CD14-positive monocyte (primary cell): ENCODE measurements at regions not wholly inside any gene's neighbourhood (a gene's known extent, or its start where the extent isn't known, plus 50 kb on each side); places are given as distances from the start of the nearest gene placed in this dataset.

Source experiments
- DNase-seq, 3 donors: peaks; one replicate each; pipeline ENCODE4 v3.0.0-alpha.2; 2011 to 2022
- H2AFZ ChIP-seq: 2 replicates; pipeline ENCODE4 v1.6.0; 2012; ENCODE audit warnings: mild to moderate bottlenecking, low read depth, low read length, inconsistent platforms; ENCODE audit not compliant: insufficient read depth, poor library complexity, severe bottlenecking
- H3K27ac ChIP-seq, 2 donors: 1 replicate in 1 of 2; 2 replicates in 1 of 2; pipeline ENCODE4 v1.5.1; 2012 to 2013; ENCODE audit warnings: low read length in 2 of 2, control low read depth in 1 of 2, inconsistent platforms in 1 of 2, low read depth in 1 of 2, mild to moderate bottlenecking in 1 of 2
- H3K27me3 ChIP-seq, 2 donors: one replicate each; pipeline versions ENCODE4 v1.6.0 to v1.6.1; 2011 to 2013; ENCODE audit warnings: low read length in 2 of 2; ENCODE audit not compliant: control insufficient read depth in 2 of 2, insufficient read depth in 2 of 2
- H3K36me3 ChIP-seq, 2 donors: replicated peaks in 1 of 2; 1 replicate in 1 of 2; 2 replicates in 1 of 2; pipeline versions ENCODE4 v1.5.1 to v1.6.1; 2012 to 2013; ENCODE audit warnings: low read length in 2 of 2, control low read depth in 1 of 2, inconsistent platforms in 1 of 2, mild to moderate bottlenecking in 1 of 2; ENCODE audit not compliant: insufficient read depth in 2 of 2, control insufficient read depth in 1 of 2
- H3K4me1 ChIP-seq, 2 donors: 1 replicate in 1 of 2; 2 replicates in 1 of 2; pipeline versions ENCODE4 v1.5.1 to v1.6.1; 2012 to 2013; ENCODE audit warnings: low read length in 2 of 2, control low read depth in 1 of 2, inconsistent platforms in 1 of 2, mild to moderate bottlenecking in 1 of 2, moderate library complexity in 1 of 2; ENCODE audit not compliant: insufficient read depth in 2 of 2, control insufficient read depth in 1 of 2
- H3K4me2 ChIP-seq: replicated peaks from 2 replicates; pipeline ENCODE3; 2012; ENCODE audit warnings: low read length, moderate library complexity, mild to moderate bottlenecking; ENCODE audit not compliant: poor library complexity, severe bottlenecking; ENCODE audit errors: extremely low read depth
- H3K4me3 ChIP-seq, 3 experiments: fragments of 200-600 bp in 1 of 3; sonication (generic) in 1 of 3; replicated peaks in 1 of 3; 1 replicate in 2 of 3; 2 replicates in 1 of 3; pipeline ENCODE4 v1.5.1; 2011 to 2013; ENCODE audit warnings: low read length in 3 of 3, mild to moderate bottlenecking in 3 of 3, control low read depth in 2 of 3, low read depth in 2 of 3, inconsistent platforms in 1 of 3, moderate library complexity in 1 of 3
- H3K79me2 ChIP-seq: 2 replicates; pipeline ENCODE4 v1.6.0; 2012; ENCODE audit warnings: mild to moderate bottlenecking, control low read depth, inconsistent platforms, low read length, moderate library complexity; ENCODE audit not compliant: insufficient read depth
- H3K9ac ChIP-seq: 2 replicates; pipeline ENCODE4 v1.6.0; 2017; ENCODE audit warnings: low read length, mild to moderate bottlenecking; ENCODE audit not compliant: insufficient read depth, poor library complexity, severe bottlenecking
- H3K9me3 ChIP-seq, 2 donors: replicated peaks in 1 of 2; 1 replicate in 1 of 2; 2 replicates in 1 of 2; pipeline versions ENCODE4 v1.5.1 to v1.6.1; 2012 to 2013; ENCODE audit warnings: low read length in 2 of 2, control low read depth in 1 of 2; ENCODE audit not compliant: control insufficient read depth in 1 of 2, insufficient read depth in 1 of 2
- H4K20me1 ChIP-seq: 2 replicates; pipeline ENCODE4 v1.6.0; 2012; ENCODE audit warnings: mild to moderate bottlenecking, low read length, control low read depth, moderate library complexity; ENCODE audit not compliant: insufficient read depth
- H3K27ac Mint-ChIP-seq, 7 donors: one replicate each; pipeline ENCODE4 v1.8.0; 2020; ENCODE audit warnings: mild to moderate bottlenecking in 7 of 7, mixed read lengths in 7 of 7, moderate library complexity in 6 of 7, inconsistent platforms in 2 of 7
- H3K27me3 Mint-ChIP-seq, 3 donors: one replicate each; pipeline ENCODE4 v1.8.0; 2021 to 2022; ENCODE audit warnings: low read depth in 3 of 3, mild to moderate bottlenecking in 3 of 3, mixed read lengths in 3 of 3, moderate library complexity in 3 of 3, inconsistent platforms in 1 of 3
- H3K36me3 Mint-ChIP-seq, 2 donors: one replicate each; pipeline ENCODE4 v1.8.0; 2020; ENCODE audit warnings: mixed read lengths in 2 of 2, inconsistent platforms in 1 of 2, mild to moderate bottlenecking in 1 of 2
- H3K4me1 Mint-ChIP-seq: one replicate; pipeline ENCODE4 v1.8.0; 2020; ENCODE audit warnings: mild to moderate bottlenecking, mixed read lengths
- H3K4me3 Mint-ChIP-seq, 2 donors: one replicate each; pipeline ENCODE4 v1.8.0; 2020; ENCODE audit warnings: mild to moderate bottlenecking in 2 of 2, mixed read lengths in 2 of 2, moderate library complexity in 1 of 2
- H3K9me3 Mint-ChIP-seq, 7 donors: one replicate each; pipeline ENCODE4 v1.8.0; 2020 to 2022; ENCODE audit warnings: mixed read lengths in 7 of 7, mild to moderate bottlenecking in 6 of 7, moderate library complexity in 6 of 7, inconsistent platforms in 2 of 7
- CTCF ChIP-seq: fragments of 200-600 bp; IDR thresholded peaks from one replicate; pipeline ENCODE4 v1.8.0; 2022; ENCODE audit warnings: antibody characterized with exemption, mild to moderate bottlenecking
- WGBS: methylation state at CpG from one replicate; pipeline ENCODE4 v1.1.5; 2013; ENCODE audit warnings: missing lambda C conversion rate; ENCODE audit not compliant: insufficient coverage; 5-methylcytosine and 5-hydroxymethylcytosine counted together
- intact Hi-C, 2 donors: fragments of 100-400 bp; cut with micrococcal nuclease; formaldehyde crosslinking; loops; one replicate each; pipeline versions ENCODE4 v1.15.0 to v1.15.1; 2023

GRCh38 chrX:138771047-138771446 is 59.5 kb upstream of the FGF13 start:
- no CpG with 5 or more reads among the region's 2 CpGs for WGBS
- no peaks in the 10 kb centered on the region for H3K36me3 ChIP-seq
- Mint-ChIP-seq H3K27ac (no peak overlapping the region), H3K4me1 (peaks cover 1% of the 10 kb centered on the region), H3K36me3 (no peaks in the 10 kb centered on the region), H3K27me3 (no peaks in the 10 kb centered on the region), H3K9me3 (no peaks in the 10 kb centered on the region), H3K4me3 (no peak overlapping the region)
- H3K9me3 ChIP-seq, result no peaks in the 10 kb centered on the region
- no peaks in the 10 kb centered on the region for H4K20me1 ChIP-seq
- no peak overlapping the region for H2AFZ ChIP-seq
- H3K4me1 ChIP-seq, result no peaks in the 10 kb centered on the region
- H3K4me3 ChIP-seq, result no peak overlapping the region
- H3K4me2 ChIP-seq, result no peak overlapping the region
- H3K9ac ChIP-seq, result no peak overlapping the region
- no peaks in the 10 kb centered on the region for H3K27me3 ChIP-seq
- H3K27ac ChIP-seq, result no peak overlapping the region
- no peak for TF ChIP-seq CTCF
- intact Hi-C loops, result loop anchor here in 1 of 2 donors (10.0 kb wide), 1 partner anchor 784 kb away; no protein-coding TSS in a partner anchor
- no peaks in the 10 kb centered on the region for H3K79me2 ChIP-seq
- peak; percentile 4 to 55 (median 14) for DNase-seq

- H3K4me3 ChIP-seq, result no peak overlapping the region
- no peak for DNase-seq
- no peaks in the 10 kb centered on the region for H3K4me1 Mint-ChIP-seq
- H4K20me1 ChIP-seq, result no peaks in the 10 kb centered on the region
- no peaks in the 10 kb centered on the region for H3K27me3 Mint-ChIP-seq
- H3K36me3 Mint-ChIP-seq, result no peaks in the 10 kb centered on the region
- intact Hi-C loops, result loop anchor here in 1 of 2 donors (10.0 kb wide), 1 partner anchor 785 kb away; no protein-coding TSS in a partner anchor
- TF ChIP-seq CTCF, result no peak
- no peaks in the 10 kb centered on the region for H3K9me3 ChIP-seq
- H3K27ac Mint-ChIP-seq, result no peak overlapping the region
- H3K9ac ChIP-seq, result no peak overlapping the region
- H3K79me2 ChIP-seq, result no peaks in the 10 kb centered on the region
- no peaks in the 10 kb centered on the region for H3K9me3 Mint-ChIP-seq
- no peaks in the 10 kb centered on the region for H3K4me1 ChIP-seq
- no peak overlapping the region for H3K4me3 Mint-ChIP-seq
- no peak overlapping the region for H3K4me2 ChIP-seq
- no CpG with 5 or more reads among the region's 2 CpGs for WGBS
- H3K27me3 ChIP-seq, result peaks cover 0 to 3% of the 10 kb centered on the region in 2 donors
- H3K36me3 ChIP-seq, result no peaks in the 10 kb centered on the region
- no peak overlapping the region for H2AFZ ChIP-seq
- H3K27ac ChIP-seq, result no peak overlapping the region
Observed at GRCh38 chrX:138769918-138770317, 58.4 kb upstream of the FGF13 start.
